Ascending aorta (tissue), 2 donors: ENCODE measurements at regions not wholly inside any gene's neighbourhood (a gene's known extent, or its start where the extent isn't known, plus 50 kb on each side); places are given as distances from the start of the nearest gene placed in this dataset.

Experiments used
- DNase-seq, 2 donors: peaks; one replicate each; pipeline ENCODE4 v3.0.0-alpha.2; 2019; ENCODE audit warnings: low spot score in 2 of 2
- H3K27ac ChIP-seq, 2 donors: fragments of 200-600 bp; sonication (generic); one replicate each; pipeline ENCODE4 v1.5.1; 2016 to 2017; ENCODE audit warnings: mild to moderate bottlenecking in 1 of 2
- H3K27me3 ChIP-seq: fragments of 200-600 bp; sonication (generic); one replicate; pipeline ENCODE4 v1.5.1; 2017
- H3K36me3 ChIP-seq, 2 donors: fragments of 200-600 bp; sonication (generic); one replicate each; pipeline ENCODE4 v1.5.1; 2016
- H3K4me1 ChIP-seq, 2 donors: fragments of 200-600 bp; sonication (generic); one replicate each; pipeline ENCODE4 v1.5.1; 2016 to 2017; ENCODE audit warnings: mild to moderate bottlenecking in 1 of 2
- H3K4me3 ChIP-seq, 2 donors: fragments of 200-600 bp; sonication (generic); one replicate each; pipeline ENCODE4 v1.5.1; 2016 to 2017; ENCODE audit warnings: mild to moderate bottlenecking in 1 of 2
- H3K9me3 ChIP-seq, 2 donors: fragments of 200-600 bp; sonication (generic); one replicate each; pipeline ENCODE4 v1.5.1; 2016
- CTCF ChIP-seq, 3 experiments: fragments of 200-600 bp in 2 of 3; fragments of 450-650 bp in 1 of 3; sonication (generic) in 2 of 3; IDR thresholded peaks; one replicate each; pipeline ENCODE4 v1.5.1; 2016 to 2019; ENCODE audit warnings: antibody characterized with exemption in 3 of 3, mild to moderate bottlenecking in 1 of 3, moderate library complexity in 1 of 3
- intact Hi-C: fragments of 100-400 bp; cut with DNase I; formaldehyde crosslinking; loops from one replicate; pipeline ENCODE4 v1.15.1; 2023

DNA sequence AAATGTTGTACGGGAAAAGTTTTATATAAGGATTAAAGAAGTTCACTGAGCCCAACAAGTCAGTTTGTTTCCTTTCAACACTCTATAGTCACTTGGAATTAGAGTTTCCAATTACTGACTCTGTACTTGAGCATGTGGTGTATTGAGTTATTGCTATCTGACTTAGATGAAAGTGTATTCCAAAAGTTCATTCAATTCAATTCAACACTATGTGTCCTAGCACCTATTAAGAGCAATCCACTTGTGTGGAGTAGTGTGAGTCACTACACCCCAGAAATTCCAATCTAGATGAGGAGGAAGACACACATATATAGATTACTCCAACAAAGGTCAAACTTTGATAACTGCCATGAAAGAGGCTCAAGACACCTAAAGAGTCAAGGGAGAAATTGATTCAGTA is 98.2 kb upstream of the SLCO6A1 start:
- Histone ChIP-seq H3K36me3 (no peaks in the 10 kb centered on the region), H3K4me1 (no peaks in the 10 kb centered on the region), H3K27ac (no peak overlapping the region), H3K27me3 (no peaks in the 10 kb centered on the region), H3K9me3 (no peaks in the 10 kb centered on the region), H3K4me3 (no peak overlapping the region)
- no peak for DNase-seq
- no peak for TF ChIP-seq CTCF (IDR thresholded peaks at IDR 0.05)
- intact Hi-C loops, result no loop called here

DNA sequence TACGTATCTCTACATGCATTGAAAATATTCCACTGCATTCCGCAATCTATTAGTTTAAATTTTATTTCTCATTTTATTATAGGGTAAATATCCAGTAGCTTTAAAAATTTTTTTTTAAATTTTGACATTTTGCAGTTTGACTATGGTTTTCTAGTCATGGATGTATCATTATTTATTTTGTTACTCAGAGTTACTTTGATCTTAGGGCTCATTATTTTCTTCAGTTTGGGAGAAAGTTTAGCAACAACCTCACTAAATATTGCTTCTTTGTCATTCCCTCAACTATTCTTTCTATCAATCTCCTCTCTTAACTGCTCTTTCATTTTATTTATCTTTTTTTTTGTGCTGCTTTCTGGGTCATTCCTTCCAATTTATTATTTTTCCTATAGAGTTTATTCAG is 100.5 kb upstream of the SLCO6A1 start:
- no peaks in the 10 kb centered on the region for H3K27me3 ChIP-seq
- H3K27ac ChIP-seq, result no peak overlapping the region
- TF ChIP-seq CTCF (IDR thresholded peaks at IDR 0.05), result no peak
- DNase-seq, result no peak
- H3K9me3 ChIP-seq, result no peaks in the 10 kb centered on the region
- H3K4me1 ChIP-seq, result no peaks in the 10 kb centered on the region
- intact Hi-C loops, result no loop called here
- H3K4me3 ChIP-seq, result no peak overlapping the region
- H3K36me3 ChIP-seq, result no peaks in the 10 kb centered on the region

DNA sequence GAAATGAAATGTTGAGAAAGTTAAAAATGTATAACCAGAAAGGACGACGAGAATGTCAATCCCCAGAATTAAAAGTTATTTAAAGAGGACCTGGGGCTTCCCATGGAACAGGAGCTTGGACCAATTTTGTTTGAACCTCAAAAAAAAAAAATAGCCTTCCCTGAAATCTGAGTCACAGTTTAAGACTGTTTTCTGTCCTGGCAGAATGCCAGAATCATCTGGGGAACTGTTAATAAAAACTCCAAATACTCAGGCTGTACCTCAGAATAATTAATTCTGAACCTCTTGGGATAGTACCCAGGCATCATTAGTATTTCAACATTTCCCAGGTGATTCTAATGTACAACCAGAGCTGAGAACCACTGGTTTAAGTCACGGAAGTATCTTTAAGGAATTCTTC is 102.2 kb upstream of the SLCO6A1 start:
- intact Hi-C loops, result no loop called here
- Histone ChIP-seq H3K4me1 (no peaks in the 10 kb centered on the region), H3K9me3 (no peaks in the 10 kb centered on the region), H3K4me3 (no peak overlapping the region), H3K36me3 (no peaks in the 10 kb centered on the region), H3K27ac (no peak overlapping the region), H3K27me3 (no peaks in the 10 kb centered on the region)
- TF ChIP-seq CTCF (IDR thresholded peaks at IDR 0.05), result no peak
- no peak for DNase-seq

DNA sequence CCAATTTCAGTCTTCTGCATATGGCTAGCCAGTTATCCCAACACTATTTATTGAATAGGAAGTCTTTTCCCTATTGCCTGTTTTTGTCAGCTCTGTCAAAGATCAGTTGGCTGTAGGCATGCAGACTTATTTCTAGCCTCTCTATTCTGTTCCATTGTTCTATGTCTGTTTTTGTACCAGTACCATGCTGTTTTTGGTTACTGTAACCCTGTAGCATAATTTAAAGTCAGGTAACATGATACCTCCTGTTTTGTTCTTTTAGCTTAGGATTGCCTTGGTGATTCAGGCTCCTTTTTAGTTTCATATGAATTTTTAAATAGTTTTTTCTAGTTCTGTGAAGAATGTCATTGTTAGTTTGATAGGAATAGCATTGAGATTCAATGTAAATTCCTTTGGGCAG is 104.9 kb upstream of the SLCO6A1 start:
- no peaks in the 10 kb centered on the region for H3K27me3 ChIP-seq
- H3K9me3 ChIP-seq, result no peaks in the 10 kb centered on the region
- H3K4me3 ChIP-seq, result no peak overlapping the region
- no peaks in the 10 kb centered on the region for H3K36me3 ChIP-seq
- H3K27ac ChIP-seq, result no peak overlapping the region
- no peak for TF ChIP-seq CTCF (IDR thresholded peaks at IDR 0.05)
- no peak for DNase-seq
- intact Hi-C loops, result no loop called here
- H3K4me1 ChIP-seq, result no peaks in the 10 kb centered on the region

DNA sequence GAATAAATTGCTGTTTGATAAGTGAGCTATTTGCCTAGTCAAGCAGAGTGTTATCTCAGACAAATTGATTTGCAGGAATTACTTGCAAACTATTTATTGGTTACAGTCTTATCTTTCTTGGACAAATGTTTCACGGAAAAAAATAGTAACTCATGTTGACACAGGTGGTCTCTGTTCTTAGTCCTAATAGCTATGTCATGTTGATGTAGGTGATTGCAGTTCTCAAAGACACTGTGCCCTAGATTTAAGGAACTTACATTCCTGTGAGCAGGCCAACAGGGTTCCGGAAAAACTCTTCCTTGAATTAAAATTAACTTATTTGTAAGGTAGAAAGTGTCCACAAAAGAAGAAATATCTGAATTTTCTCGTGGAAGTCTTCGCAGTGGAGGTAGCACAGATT is 109.6 kb upstream of the SLCO6A1 start:
- no peak for TF ChIP-seq CTCF (IDR thresholded peaks at IDR 0.05)
- intact Hi-C loops, result no loop called here
- DNase-seq, result no peak
- Histone ChIP-seq H3K36me3 (no peaks in the 10 kb centered on the region), H3K9me3 (no peaks in the 10 kb centered on the region), H3K27me3 (no peaks in the 10 kb centered on the region), H3K4me1 (no peaks in the 10 kb centered on the region), H3K27ac (no peak overlapping the region), H3K4me3 (no peak overlapping the region)

- H3K27me3 ChIP-seq, result no peaks in the 10 kb centered on the region
- H3K9me3 ChIP-seq, result no peaks in the 10 kb centered on the region
- no peak for TF ChIP-seq CTCF (IDR thresholded peaks at IDR 0.05)
- intact Hi-C loops, result no loop called here
- H3K4me3 ChIP-seq, result no peak overlapping the region
- H3K27ac ChIP-seq, result no peak overlapping the region
- H3K36me3 ChIP-seq, result no peaks in the 10 kb centered on the region
- DNase-seq, result no peak
- H3K4me1 ChIP-seq, result no peaks in the 10 kb centered on the region
Measured at GRCh38 chr5:102611312-102611711, 112.5 kb upstream of the SLCO6A1 start.
